ACC112 (cell line): ENCODE measurements at regions not wholly inside any gene's neighbourhood (a gene's known extent, or its start where the extent isn't known, plus 50 kb on each side); places are given as distances from the start of the nearest gene placed in this dataset.
"Not testable (repeated sequence)": the region's sequence is repeated elsewhere in the genome, so short reads cannot be mapped to it uniquely, and the experiment has no call there.

ENCODE experiments used
- H2AFZ ChIP-seq: fragments of 200-600 bp; sonication (generic); one replicate; pipeline ENCODE4 v1.6.0; 2017; ENCODE audit warnings: antibody characterized with exemption, low read length; ENCODE audit not compliant: unreplicated experiment
- H3K27ac ChIP-seq: fragments of 200-600 bp; sonication (generic); 2 replicates; pipeline ENCODE4 v1.5.1; 2014; ENCODE audit warnings: low read depth, mild to moderate bottlenecking, antibody characterized with exemption, low read length, moderate library complexity
- H3K27me3 ChIP-seq: fragments of 200-600 bp; sonication (generic); 2 replicates; pipeline ENCODE4 v1.6.1; 2014; ENCODE audit warnings: mild to moderate bottlenecking, antibody characterized with exemption, low read length, moderate library complexity, mixed read lengths; ENCODE audit not compliant: insufficient read depth
- H3K36me3 ChIP-seq: fragments of 200-600 bp; sonication (generic); 2 replicates; pipeline ENCODE4 v1.6.1; 2016; ENCODE audit warnings: mild to moderate bottlenecking, antibody characterized with exemption, low read length, moderate library complexity, mixed read lengths; ENCODE audit not compliant: insufficient read depth
- H3K4me1 ChIP-seq: fragments of 200-600 bp; sonication (generic); one replicate; pipeline ENCODE4 v1.6.1; 2016; ENCODE audit warnings: low read length, mixed read lengths; ENCODE audit not compliant: insufficient read depth, unreplicated experiment, control insufficient read depth
- H3K4me3 ChIP-seq: fragments of 200-600 bp; sonication (generic); 2 replicates; pipeline ENCODE4 v1.5.1; 2014; ENCODE audit warnings: mild to moderate bottlenecking, low read depth, low read length
- H3K79me2 ChIP-seq: fragments of 200-600 bp; sonication (generic); one replicate; pipeline ENCODE4 v1.6.0; 2016; ENCODE audit warnings: low read length; ENCODE audit not compliant: control insufficient read depth, unreplicated experiment, insufficient read depth

DNA sequence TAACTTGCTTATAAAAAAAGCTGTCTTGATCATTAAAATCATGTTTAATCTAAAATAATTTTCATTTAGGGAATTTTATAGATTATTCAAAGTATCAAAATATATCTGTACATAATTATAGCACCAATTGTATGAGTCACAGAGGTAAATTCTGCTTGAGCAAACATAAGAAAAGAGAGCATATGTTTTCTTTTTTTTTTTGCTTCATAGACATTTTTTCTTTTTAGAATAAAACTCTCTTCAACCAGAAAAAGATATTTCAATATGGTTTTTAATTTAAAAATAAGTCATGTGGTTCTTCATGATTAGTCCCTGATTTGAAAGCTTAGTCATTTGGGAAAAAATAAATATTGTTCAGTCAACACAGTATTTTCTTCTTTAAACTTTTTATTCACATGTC, 2390.6 kb downstream of the ARAP2 start:
- H3K27ac ChIP-seq, H3K36me3 ChIP-seq, H3K4me1 ChIP-seq, H3K4me3 ChIP-seq, H3K27me3 ChIP-seq, H2AFZ ChIP-seq, H3K79me2 ChIP-seq: not testable (repeated sequence)

GRCh38 chr4:33864290-33864859, 2379.9 kb downstream of the ARAP2 start:
- Histone ChIP-seq H3K27ac (no peak overlapping the region), H3K36me3 (no peaks in the 10 kb centered on the region), H3K27me3 (no peaks in the 10 kb centered on the region), H2AFZ (no peak overlapping the region), H3K4me3 (peak overlapping the region; percentile 40; the same call in 1 of the 2 replicates), H3K4me1 (no peaks in the 10 kb centered on the region), H3K79me2 (no peaks in the 10 kb centered on the region)

DNA sequence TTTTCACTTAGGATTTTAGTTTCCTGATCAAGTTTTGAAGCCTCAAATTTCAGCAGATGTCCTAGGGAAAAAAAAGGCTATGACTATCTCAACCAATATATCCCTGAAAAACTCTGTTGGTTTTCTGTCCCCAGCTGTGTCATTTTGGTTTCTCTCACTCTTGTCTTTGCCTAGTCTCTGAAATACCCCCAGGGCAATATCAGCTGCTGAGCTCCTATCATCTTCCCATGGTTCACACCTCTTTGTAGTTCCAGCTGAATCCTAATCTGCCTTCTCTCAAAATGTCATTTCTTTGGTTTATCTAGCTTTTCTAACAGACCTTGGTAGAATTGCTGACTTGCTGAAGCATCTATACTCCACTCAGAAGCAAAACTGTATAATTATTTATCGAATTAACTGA, 2370.5 kb downstream of the ARAP2 start:
- H3K27me3 ChIP-seq, result no peaks in the 10 kb centered on the region
- H3K27ac ChIP-seq, result no peak overlapping the region
- no peak overlapping the region for H3K4me3 ChIP-seq
- no peaks in the 10 kb centered on the region for H3K4me1 ChIP-seq
- no peak overlapping the region for H2AFZ ChIP-seq
- H3K36me3 ChIP-seq, result no peaks in the 10 kb centered on the region
- no peaks in the 10 kb centered on the region for H3K79me2 ChIP-seq

GRCh38 chr4:33878710-33879109, 2365.6 kb downstream of the ARAP2 start:
- peaks cover 9% of the 10 kb centered on the region for H3K4me1 ChIP-seq
- no peak overlapping the region for H2AFZ ChIP-seq
- no peak overlapping the region for H3K27ac ChIP-seq
- H3K27me3 ChIP-seq, result no peaks in the 10 kb centered on the region
- no peaks in the 10 kb centered on the region for H3K79me2 ChIP-seq
- H3K4me3 ChIP-seq, result no peak overlapping the region
- H3K36me3 ChIP-seq, result no peaks in the 10 kb centered on the region

- H3K27me3 ChIP-seq, result no peaks in the 10 kb centered on the region
- no peak overlapping the region for H3K27ac ChIP-seq
- H3K4me3 ChIP-seq, result no peak overlapping the region
- no peaks in the 10 kb centered on the region for H3K36me3 ChIP-seq
- no peaks in the 10 kb centered on the region for H3K79me2 ChIP-seq
- H2AFZ ChIP-seq, result no peak overlapping the region
- H3K4me1 ChIP-seq, result peaks cover 9% of the 10 kb centered on the region
These were observed 2363.1 kb downstream of the ARAP2 start for GRCh38 chr4:33881176-33881575.

GRCh38 chr4:33882246-33882990, 2361.9 kb downstream of the ARAP2 start:
- no peaks in the 10 kb centered on the region for H3K27me3 ChIP-seq
- H2AFZ ChIP-seq, result peak overlapping the region; percentile 43
- peak overlapping the region; percentile 29; the same call in 1 of the 2 replicates for H3K4me3 ChIP-seq
- peak overlapping the region; percentile 69 for H3K27ac ChIP-seq
- H3K36me3 ChIP-seq, result no peaks in the 10 kb centered on the region
- H3K4me1 ChIP-seq, result peaks cover 9% of the 10 kb centered on the region
- H3K79me2 ChIP-seq, result no peaks in the 10 kb centered on the region

- Histone ChIP-seq H3K79me2 (no peaks in the 10 kb centered on the region), H3K4me1 (peaks cover 9% of the 10 kb centered on the region), H3K27ac (peak overlapping the region; percentile 69), H3K4me3 (no peak overlapping the region), H2AFZ (no peak overlapping the region), H3K27me3 (no peaks in the 10 kb centered on the region), H3K36me3 (no peaks in the 10 kb centered on the region)
These were observed 2361.2 kb downstream of the ARAP2 start for GRCh38 chr4:33883111-33883510.

DNA sequence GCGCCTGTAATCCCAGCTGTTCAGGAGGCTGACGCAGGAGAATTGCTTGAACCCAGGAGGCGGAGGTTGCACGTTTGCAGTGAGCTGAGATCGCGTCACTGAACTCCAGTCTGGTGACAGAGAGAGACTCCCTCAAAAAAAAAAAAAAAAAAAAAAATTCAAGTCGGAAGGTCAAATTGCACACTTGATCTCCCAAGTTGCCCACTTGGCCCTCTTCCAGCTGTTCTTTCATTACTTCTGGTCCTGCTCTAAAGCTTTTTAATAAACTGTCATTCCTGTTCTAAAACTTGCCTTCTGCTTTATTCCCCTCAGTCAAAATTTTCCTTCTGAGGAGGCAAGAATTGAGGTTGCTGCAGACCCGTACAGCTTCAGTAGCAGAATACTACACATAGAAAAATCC, 2358.0 kb downstream of the ARAP2 start:
- Histone ChIP-seq H3K36me3 (no peaks in the 10 kb centered on the region), H2AFZ (no peak overlapping the region), H3K79me2 (no peaks in the 10 kb centered on the region), H3K27ac (no peak overlapping the region), H3K27me3 (no peaks in the 10 kb centered on the region), H3K4me1 (peaks cover 9% of the 10 kb centered on the region), H3K4me3 (no peak overlapping the region)

DNA sequence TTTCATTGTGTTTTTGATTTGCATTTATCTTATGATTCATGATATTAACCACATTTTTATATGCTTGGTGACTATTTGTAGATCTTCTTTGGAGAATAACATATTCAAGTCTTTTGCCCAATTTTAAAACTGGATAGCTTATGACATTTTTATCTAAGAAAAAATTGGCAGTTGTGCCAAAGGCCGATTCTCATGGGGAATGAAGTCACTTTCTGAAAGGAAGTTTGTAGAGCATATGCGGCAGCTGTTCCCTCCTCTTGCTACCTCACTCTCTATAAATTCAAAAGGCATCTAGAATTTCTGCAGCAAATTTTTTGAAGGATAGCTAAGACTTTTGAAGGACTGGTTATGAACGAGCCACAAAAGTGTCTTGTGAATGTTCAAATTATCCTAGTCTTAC, 2353.5 kb downstream of the ARAP2 start:
- no peaks in the 10 kb centered on the region for H3K27me3 ChIP-seq
- H3K4me1 ChIP-seq, result no peaks in the 10 kb centered on the region
- H3K4me3 ChIP-seq, result no peak overlapping the region
- H3K36me3 ChIP-seq, result no peaks in the 10 kb centered on the region
- no peaks in the 10 kb centered on the region for H3K79me2 ChIP-seq
- no peak overlapping the region for H2AFZ ChIP-seq
- H3K27ac ChIP-seq, result no peak overlapping the region

- H3K27me3 ChIP-seq, result no peaks in the 10 kb centered on the region
- H3K79me2 ChIP-seq, result no peaks in the 10 kb centered on the region
- no peaks in the 10 kb centered on the region for H3K4me1 ChIP-seq
These were observed 2332.4 kb downstream of the ARAP2 start for GRCh38 chr4:33911959-33912358.

DNA sequence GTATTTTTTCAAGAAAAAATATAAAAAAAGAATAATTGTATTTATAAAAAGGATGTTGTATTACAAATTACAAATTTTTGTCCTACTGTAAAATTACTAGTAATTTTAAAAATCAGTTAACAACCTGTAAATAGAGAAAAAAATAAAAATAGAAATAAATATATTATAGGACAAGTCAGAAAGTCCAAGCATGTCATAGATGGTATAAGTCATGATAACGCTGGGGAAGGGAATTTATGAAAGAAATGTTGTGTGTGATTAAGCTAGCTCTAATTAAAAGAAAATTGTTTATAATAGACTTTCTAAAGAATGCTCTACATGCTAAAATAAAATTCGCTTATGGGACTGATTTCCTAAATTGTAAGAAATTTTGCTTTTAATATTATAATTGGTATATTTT, 2329.9 kb downstream of the ARAP2 start:
- Histone ChIP-seq H3K4me3 (no peak overlapping the region), H2AFZ (no peak overlapping the region), H3K27ac (no peak overlapping the region), H3K27me3 (no peaks in the 10 kb centered on the region), H3K36me3 (no peaks in the 10 kb centered on the region), H3K4me1 (no peaks in the 10 kb centered on the region), H3K79me2 (no peaks in the 10 kb centered on the region)

More at GRCh38 chr4:33911959-33912358, 2332.4 kb downstream of the ARAP2 start:
- no peak overlapping the region for H3K27ac ChIP-seq
- H3K4me3 ChIP-seq, result no peak overlapping the region
- no peaks in the 10 kb centered on the region for H3K36me3 ChIP-seq
- H2AFZ ChIP-seq, result no peak overlapping the region
